Left ventricle myocardium inferior (tissue), 1 donor: ENCODE measurements at regions not wholly inside any gene's neighbourhood (a gene's known extent, or its start where the extent isn't known, plus 50 kb on each side); places are given as distances from the start of the nearest gene placed in this dataset.

Experiments used
- DNase-seq: peaks from one replicate; pipeline ENCODE4 v3.0.0-alpha.2; 2020
- H3K27ac ChIP-seq: fragments of 200-600 bp; replicated peaks from 2 replicates; pipeline ENCODE4 v1.8.0; 2021
- H3K27me3 ChIP-seq: fragments of 200-600 bp; 2 replicates; pipeline ENCODE4 v1.8.0; 2021; ENCODE audit warnings: low read depth
- H3K36me3 ChIP-seq: fragments of 200-600 bp; 2 replicates; pipeline ENCODE4 v1.8.0; 2021
- H3K4me1 ChIP-seq: fragments of 200-600 bp; 2 replicates; pipeline ENCODE4 v1.8.0; 2021
- H3K4me3 ChIP-seq: fragments of 200-600 bp; 2 replicates; pipeline ENCODE4 v1.8.0; 2021; ENCODE audit warnings: mild to moderate bottlenecking, moderate library complexity
- H3K9me3 ChIP-seq: fragments of 200-600 bp; replicated peaks from 2 replicates; pipeline ENCODE4 v1.8.0; 2021
- CTCF ChIP-seq: fragments of 200-600 bp; IDR thresholded peaks from 2 replicates; pipeline ENCODE4 v1.8.0; 2021; ENCODE audit warnings: antibody characterized with exemption, mild to moderate bottlenecking, borderline replicate concordance
- intact Hi-C: fragments of 100-400 bp; cut with micrococcal nuclease; formaldehyde crosslinking; loops from one replicate; pipeline ENCODE4 v1.11.0; 2022
- donor health status: DM: no; HTN: yes; CAD: no; lungs with severe emphysema.

GRCh38 chr11:32332990-32333319, 102.4 kb downstream of the WT1 start:
- no peak for TF ChIP-seq CTCF
- H3K27ac ChIP-seq = peak overlapping the region; percentile 47
- peak overlapping the region; percentile 62 for H3K4me3 ChIP-seq
- DNase-seq = no peak
- no peaks in the 10 kb centered on the region for H3K9me3 ChIP-seq
- no peaks in the 10 kb centered on the region for H3K36me3 ChIP-seq
- peaks cover 52% of the 10 kb centered on the region for H3K27me3 ChIP-seq
- H3K4me1 ChIP-seq = peaks cover 11% of the 10 kb centered on the region
- intact Hi-C loops = no loop called here

GRCh38 chr11:32333320-32333991, 101.9 kb downstream of the WT1 start:
- DNase-seq = peak; percentile 42
- Histone ChIP-seq H3K27me3 (peaks cover 54% of the 10 kb centered on the region), H3K4me1 (peaks cover 11% of the 10 kb centered on the region), H3K4me3 (peak overlapping the region; percentile 62), H3K36me3 (no peaks in the 10 kb centered on the region), H3K27ac (peak overlapping the region; percentile 47), H3K9me3 (no peaks in the 10 kb centered on the region)
- peak; percentile 28 for TF ChIP-seq CTCF
- intact Hi-C loops = no loop called here

GRCh38 chr11:32334822-32335221, 100.5 kb downstream of the WT1 start:
- peak; percentile 18 for TF ChIP-seq CTCF
- intact Hi-C loops = no loop called here
- H3K36me3 ChIP-seq = no peaks in the 10 kb centered on the region
- H3K27ac ChIP-seq = no peak overlapping the region
- peaks cover 11% of the 10 kb centered on the region for H3K4me1 ChIP-seq
- H3K9me3 ChIP-seq = no peaks in the 10 kb centered on the region
- DNase-seq = no peak
- H3K4me3 ChIP-seq = no peak overlapping the region
- peaks cover 50% of the 10 kb centered on the region for H3K27me3 ChIP-seq
